SJSA1 (cell line): ENCODE measurements at regions not wholly inside any gene's neighbourhood (a gene's known extent, or its start where the extent isn't known, plus 50 kb on each side); places are given as distances from the start of the nearest gene placed in this dataset.

Experiments used
- DNase-seq, 2 experiments: peaks; one replicate each; pipeline ENCODE4 v3.0.0-alpha.2; 2015 to 2020; ENCODE audit warnings: low spot score in 2 of 2, low read depth in 1 of 2
- H3K27ac ChIP-seq: fragments of 250-450 bp; sonication (Bioruptor Pico); 2 replicates; pipeline ENCODE4 v1.5.1; 2020; ENCODE audit warnings: mild to moderate bottlenecking, moderate library complexity
- H3K27me3 ChIP-seq: fragments of 250-450 bp; sonication (Bioruptor Pico); replicated peaks from 2 replicates; pipeline ENCODE4 v1.5.1; 2020; ENCODE audit warnings: mild to moderate bottlenecking, moderate library complexity
- H3K36me3 ChIP-seq: fragments of 250-450 bp; sonication (Bioruptor Pico); 2 replicates; pipeline ENCODE4 v1.5.1; 2020; ENCODE audit warnings: mild to moderate bottlenecking
- H3K4me1 ChIP-seq: fragments of 250-450 bp; sonication (Bioruptor Pico); replicated peaks from 2 replicates; pipeline ENCODE4 v1.6.1; 2021; ENCODE audit warnings: mild to moderate bottlenecking
- H3K4me3 ChIP-seq: fragments of 250-450 bp; sonication (Bioruptor Pico); 2 replicates; pipeline ENCODE4 v1.5.1; 2020; ENCODE audit warnings: mild to moderate bottlenecking
- H3K9me3 ChIP-seq: fragments of 250-450 bp; sonication (Bioruptor Pico); replicated peaks from 2 replicates; pipeline ENCODE4 v1.5.1; 2020; ENCODE audit warnings: mild to moderate bottlenecking

DNA sequence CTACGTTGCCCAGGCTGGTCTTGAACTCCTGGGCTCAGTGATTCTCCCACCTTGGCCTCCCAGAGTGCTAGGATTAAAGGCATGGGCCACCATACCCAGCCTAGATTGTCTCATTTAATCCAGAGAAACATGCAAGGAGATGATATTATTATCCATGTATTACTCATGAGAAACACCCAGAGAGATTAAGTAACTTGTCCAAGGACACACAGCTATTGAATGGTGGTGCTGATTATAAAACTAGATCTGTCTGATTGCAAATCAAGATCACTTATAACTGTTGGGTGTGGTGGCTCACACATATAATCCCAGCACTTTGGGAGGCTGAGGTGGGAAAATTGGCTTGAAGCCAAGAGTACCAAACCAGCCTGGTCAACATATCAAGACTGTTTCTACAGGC, 94.4 kb upstream of the ZNF217 start:
- H3K4me3 ChIP-seq: no peak overlapping the region

DNA sequence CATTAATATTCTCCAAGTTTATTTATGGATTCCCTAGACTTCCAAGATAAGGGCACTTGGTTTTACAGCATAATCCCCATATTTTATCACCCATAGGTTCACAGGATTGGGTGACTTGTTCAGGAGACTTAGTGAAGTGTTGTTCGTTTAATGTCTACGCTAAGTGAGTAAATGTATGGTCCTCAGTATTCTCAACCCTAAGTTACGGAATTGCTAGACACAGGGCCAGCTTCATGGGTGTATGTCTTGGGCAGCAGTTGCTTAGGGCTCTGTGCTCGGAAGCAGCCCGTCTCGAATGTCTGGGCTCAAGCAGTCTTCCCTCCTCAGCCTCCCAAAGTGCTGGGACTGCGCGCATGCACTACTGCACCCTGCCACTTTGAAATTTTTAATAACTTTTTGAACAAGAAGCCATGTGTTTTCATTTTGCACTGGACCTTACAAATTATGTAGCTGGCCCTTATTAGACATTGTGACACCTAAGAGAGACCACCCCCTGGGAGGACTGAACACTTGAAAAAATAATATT, 91.5 kb upstream of the ZNF217 start:
- Histone ChIP-seq H3K27me3 (no peaks in the 10 kb centered on the region), H3K4me3 (no peak overlapping the region), H3K36me3 (no peaks in the 10 kb centered on the region), H3K4me1 (peaks cover 9% of the 10 kb centered on the region), H3K27ac (no peak overlapping the region), H3K9me3 (no peaks in the 10 kb centered on the region)
- no peak for DNase-seq

More for the DNA sequence above, 94.4 kb upstream of the ZNF217 start:
- Histone ChIP-seq H3K27ac (no peak overlapping the region), H3K4me1 (no peaks in the 10 kb centered on the region), H3K36me3 (no peaks in the 10 kb centered on the region), H3K27me3 (no peaks in the 10 kb centered on the region), H3K9me3 (no peaks in the 10 kb centered on the region)
- DNase-seq: no peak

DNA sequence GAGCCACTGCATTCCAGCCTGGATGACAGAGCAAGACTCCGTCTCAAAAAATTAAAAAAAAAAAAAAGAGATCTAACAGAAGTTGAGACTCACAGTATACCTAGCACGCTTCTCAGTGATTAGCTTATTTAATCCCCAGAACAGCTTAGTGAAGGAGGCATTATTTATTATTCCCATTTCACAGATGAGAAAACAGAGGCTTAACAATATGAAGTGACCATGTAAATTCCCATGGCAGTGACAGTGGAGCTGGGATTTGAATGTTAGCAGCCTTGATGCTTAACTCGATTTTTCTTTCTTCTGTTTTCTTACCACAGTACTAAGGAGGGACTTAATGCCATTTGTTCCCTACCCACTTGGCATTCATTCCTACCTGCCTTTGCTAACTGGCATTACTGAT, 89.9 kb upstream of the ZNF217 start:
- Histone ChIP-seq H3K9me3 (no peaks in the 10 kb centered on the region), H3K36me3 (no peaks in the 10 kb centered on the region), H3K4me1 (peaks cover 22% of the 10 kb centered on the region), H3K4me3 (no peak overlapping the region), H3K27ac (no peak overlapping the region), H3K27me3 (no peaks in the 10 kb centered on the region)
- DNase-seq: no peak

DNA sequence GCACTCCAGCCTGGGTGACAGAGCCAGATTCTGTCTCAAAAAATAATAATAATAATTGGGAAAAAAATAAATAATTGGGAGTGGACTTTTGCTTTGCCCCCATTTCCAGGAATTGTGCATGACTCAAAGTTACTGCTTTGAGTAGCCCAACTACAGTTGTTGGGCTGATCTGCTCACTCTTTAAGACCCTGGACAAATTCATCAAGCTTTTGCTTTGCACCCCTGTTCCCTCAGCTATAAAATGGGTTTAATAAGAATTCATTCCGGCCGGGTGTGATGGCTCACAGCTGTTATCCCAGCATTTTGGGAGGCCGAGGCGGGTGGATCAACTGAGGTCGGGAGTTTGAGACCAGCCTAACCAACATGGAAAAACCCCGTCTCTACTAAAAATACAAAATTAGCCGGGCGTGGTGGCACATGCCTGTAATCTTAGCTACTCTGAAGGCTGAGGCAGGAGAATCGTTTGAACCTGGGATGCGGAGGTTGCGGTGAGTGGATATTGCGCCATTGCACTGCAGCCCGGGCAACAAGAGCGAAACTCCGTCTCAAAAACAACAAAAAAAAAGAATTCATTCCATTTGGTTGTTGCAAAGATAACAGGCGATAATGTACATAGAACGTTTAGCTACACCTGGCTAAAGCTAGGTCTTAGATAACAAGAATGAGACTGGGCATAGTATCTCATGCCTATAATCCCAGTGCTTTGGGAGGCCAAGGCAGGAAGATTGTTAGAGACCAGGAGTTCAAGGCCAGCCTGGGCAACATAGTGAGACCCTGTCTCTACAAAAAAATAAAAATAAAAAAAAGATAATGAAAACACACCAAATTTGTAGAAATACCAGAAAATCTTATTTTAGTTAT, 87.9 kb upstream of the ZNF217 start:
- Histone ChIP-seq H3K36me3 (no peaks in the 10 kb centered on the region), H3K27ac (no peak overlapping the region), H3K4me1 (peaks cover 22% of the 10 kb centered on the region), H3K27me3 (no peaks in the 10 kb centered on the region), H3K4me3 (no peak overlapping the region), H3K9me3 (no peaks in the 10 kb centered on the region)
- DNase-seq: no peak

DNA sequence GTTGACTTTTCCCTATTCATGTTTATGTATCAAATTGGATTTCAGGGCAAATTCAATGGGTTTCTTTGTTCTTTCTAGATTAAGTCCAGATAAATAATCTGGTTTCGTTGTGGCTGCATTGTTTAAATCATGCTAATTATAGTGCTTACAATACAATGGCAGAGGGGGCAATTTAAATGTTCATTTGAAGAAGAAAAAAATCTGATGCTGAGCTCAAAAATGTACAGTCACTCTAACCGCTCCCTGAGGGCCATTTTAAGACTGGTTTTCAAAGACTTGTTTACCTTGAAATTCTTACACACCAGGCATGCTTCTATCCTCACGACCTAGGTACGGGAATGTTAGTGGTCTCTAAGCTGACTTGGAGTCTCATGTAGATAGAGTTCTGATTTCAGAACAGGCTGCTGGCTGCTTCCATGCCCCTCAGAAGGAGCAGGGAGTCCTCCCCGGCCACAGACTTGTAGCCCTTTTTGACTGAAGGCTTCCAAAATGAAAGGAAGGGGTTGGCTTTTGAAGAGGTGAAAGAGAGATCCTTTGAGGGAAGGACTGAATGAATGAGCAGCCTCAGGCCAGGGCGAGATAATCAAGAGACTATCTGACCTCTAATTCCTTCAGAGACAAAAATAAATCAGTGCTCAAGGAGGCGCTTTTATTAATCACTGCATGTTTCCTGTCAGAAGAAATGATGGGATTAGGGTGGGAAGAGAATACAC, 86.1 kb upstream of the ZNF217 start:
- H3K4me1 ChIP-seq: peaks cover 22% of the 10 kb centered on the region
- peak in 1 of 2 experiments; percentile 76 for DNase-seq
- H3K9me3 ChIP-seq: no peaks in the 10 kb centered on the region
- peak overlapping the region; percentile 84 for H3K27ac ChIP-seq
- no peaks in the 10 kb centered on the region for H3K36me3 ChIP-seq
- H3K27me3 ChIP-seq: no peaks in the 10 kb centered on the region
- H3K4me3 ChIP-seq: no peak overlapping the region

DNA sequence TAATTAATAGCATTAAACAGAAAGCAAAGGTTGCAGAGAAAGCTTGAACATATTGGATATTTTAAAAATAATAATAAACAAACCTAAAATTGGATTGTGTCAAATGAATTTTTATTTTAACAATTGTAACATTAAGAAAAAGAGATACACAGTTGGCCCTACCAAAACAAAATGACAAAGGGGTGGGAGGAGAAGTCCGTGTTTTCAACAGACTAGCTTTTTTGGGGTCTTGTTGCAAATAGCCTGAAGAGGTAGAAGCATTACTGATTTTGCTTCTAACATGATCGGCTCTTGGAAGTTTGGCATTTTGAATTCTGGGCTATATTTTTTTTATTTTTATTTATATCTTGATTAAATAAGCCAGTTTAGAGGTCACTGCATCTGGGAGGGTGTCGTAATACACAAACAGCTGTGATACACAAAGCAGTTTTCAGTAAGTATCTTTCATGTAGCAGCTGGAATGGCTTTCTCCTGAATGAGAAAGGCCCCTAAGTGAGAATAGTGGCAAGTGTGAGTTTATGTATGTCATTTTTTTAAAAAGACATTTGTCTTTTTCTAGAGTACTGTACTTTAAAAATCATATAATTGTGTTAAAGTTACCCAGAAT, 85.5 kb upstream of the ZNF217 start:
- Histone ChIP-seq H3K4me1 (peaks cover 22% of the 10 kb centered on the region), H3K27ac (peak overlapping the region; percentile 84)
- no peak for DNase-seq

DNA sequence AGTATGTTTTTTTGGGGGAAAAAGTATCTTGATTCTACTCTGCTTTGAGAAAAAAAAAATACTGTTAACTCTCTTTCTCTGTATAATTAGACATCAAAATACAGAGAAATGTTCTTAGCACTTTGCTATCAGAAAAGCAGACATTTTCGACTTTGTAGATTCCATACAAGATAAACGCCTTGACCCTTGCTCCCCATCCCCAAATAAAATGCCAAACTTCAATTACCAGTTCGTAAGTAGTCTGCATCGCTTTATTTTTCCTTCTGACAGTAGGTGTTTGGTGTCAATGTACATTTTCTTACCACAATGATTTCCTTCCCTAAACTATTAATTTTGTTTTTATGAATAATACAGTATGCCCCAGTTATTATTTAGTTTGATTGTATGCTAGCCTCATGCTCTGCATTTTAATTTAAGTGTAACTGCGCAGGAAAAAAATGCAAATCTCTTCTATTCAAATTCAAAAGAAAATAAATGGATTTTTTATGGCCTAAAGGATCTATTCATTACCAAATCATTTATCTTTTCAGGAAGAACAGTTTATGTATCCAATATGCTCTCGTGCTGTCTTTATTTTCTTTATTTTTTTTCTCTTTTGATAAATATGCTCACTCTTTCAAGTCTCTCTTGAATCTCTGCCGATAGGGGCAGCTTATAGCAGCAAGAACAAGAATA, 84.8 kb upstream of the ZNF217 start:
- peaks cover 22% of the 10 kb centered on the region for H3K4me1 ChIP-seq
- H3K27me3 ChIP-seq: no peaks in the 10 kb centered on the region
- H3K4me3 ChIP-seq: no peak overlapping the region
- no peaks in the 10 kb centered on the region for H3K9me3 ChIP-seq
- DNase-seq: no peak
- H3K27ac ChIP-seq: no peak overlapping the region
- no peaks in the 10 kb centered on the region for H3K36me3 ChIP-seq

More for the DNA sequence above, 85.5 kb upstream of the ZNF217 start:
- H3K36me3 ChIP-seq: no peaks in the 10 kb centered on the region
- H3K27me3 ChIP-seq: no peaks in the 10 kb centered on the region
- no peak overlapping the region for H3K4me3 ChIP-seq
- no peaks in the 10 kb centered on the region for H3K9me3 ChIP-seq

DNA sequence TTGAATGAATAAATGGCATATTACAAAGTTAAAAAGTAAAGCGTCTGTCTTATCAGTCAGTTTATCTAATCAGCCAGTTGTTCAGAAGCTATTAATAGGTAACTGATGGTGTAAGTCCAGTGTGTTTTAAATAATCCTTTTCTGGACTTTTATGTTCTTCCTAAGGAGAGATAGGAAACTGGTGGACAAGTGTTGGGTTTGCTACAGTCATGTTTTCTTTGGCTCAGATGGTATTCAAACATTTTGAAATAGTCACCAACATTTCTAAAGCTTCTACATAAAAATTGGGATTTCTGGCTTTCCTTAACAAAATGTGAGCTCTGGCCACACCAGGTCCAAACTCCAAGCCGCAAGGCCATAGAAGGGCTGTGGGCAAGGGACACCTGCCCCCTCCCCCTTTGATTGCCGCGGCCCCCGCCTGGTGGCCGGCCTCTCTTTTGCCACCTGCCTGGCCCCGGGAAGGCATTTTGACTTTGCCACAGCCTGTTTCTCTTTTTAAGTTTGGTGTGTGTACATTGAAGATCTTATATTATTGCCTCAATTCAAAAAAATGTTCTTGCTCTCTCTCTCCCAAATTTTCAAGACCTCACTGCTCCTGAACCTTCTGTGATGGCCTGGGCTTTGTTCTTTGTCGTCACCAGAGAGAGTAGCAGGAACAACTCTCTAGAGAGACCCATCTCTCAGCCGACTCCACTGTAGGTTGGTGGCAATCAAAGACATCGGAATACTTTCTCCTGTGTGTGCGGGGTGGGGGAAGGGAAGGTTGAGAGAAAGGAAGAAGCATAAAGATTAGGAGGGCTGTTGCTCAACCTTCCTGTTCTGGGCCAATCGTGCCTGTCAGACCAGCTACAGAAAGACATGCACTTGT, 84.0 kb upstream of the ZNF217 start:
- Histone ChIP-seq H3K4me1 (peaks cover 22% of the 10 kb centered on the region), H3K27me3 (no peaks in the 10 kb centered on the region), H3K36me3 (no peaks in the 10 kb centered on the region), H3K27ac (no peak overlapping the region), H3K9me3 (no peaks in the 10 kb centered on the region), H3K4me3 (no peak overlapping the region)
- DNase-seq: no peak

DNA sequence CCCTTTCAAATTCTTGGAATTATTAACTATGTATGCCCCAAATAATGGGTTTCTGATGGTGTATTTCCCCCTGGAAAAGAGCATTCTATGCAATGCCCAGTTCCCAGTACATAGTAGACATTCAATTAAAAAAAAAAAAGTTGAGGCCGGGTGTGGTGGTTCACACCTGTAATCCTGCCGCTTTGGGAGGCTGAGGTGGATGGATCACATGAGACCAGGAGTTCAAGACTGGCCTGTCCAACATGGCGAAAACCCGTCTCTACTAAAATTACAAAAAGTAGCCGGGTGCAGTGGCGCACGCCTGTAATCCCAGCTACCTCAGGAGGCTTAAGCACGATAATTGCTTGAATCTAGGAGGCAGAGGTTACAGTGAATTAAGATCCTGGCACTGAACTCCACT, 83.3 kb upstream of the ZNF217 start:
- no peak for DNase-seq
- Histone ChIP-seq H3K36me3 (no peaks in the 10 kb centered on the region), H3K4me1 (peaks cover 22% of the 10 kb centered on the region), H3K4me3 (no peak overlapping the region), H3K27me3 (no peaks in the 10 kb centered on the region), H3K9me3 (no peaks in the 10 kb centered on the region), H3K27ac (no peak overlapping the region)

DNA sequence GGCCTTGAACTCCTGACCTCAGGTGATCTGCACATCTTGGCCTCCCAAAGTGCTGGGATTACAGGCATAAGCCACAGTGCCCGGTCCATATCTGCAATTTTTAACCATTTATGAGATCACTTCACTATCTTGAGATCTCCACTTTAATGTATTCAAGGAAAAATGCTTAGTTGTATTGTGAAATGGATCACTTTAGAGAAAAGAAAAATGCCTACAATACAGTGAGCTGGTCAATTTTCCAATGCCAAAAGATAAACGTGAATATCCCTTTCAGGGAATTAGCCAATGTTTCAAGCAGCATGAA, 82.8 kb upstream of the ZNF217 start:
- H3K4me1 ChIP-seq: peaks cover 22% of the 10 kb centered on the region
- H3K9me3 ChIP-seq: no peaks in the 10 kb centered on the region
- H3K27ac ChIP-seq: no peak overlapping the region
- DNase-seq: no peak
- H3K4me3 ChIP-seq: no peak overlapping the region
- no peaks in the 10 kb centered on the region for H3K36me3 ChIP-seq
- no peaks in the 10 kb centered on the region for H3K27me3 ChIP-seq

DNA sequence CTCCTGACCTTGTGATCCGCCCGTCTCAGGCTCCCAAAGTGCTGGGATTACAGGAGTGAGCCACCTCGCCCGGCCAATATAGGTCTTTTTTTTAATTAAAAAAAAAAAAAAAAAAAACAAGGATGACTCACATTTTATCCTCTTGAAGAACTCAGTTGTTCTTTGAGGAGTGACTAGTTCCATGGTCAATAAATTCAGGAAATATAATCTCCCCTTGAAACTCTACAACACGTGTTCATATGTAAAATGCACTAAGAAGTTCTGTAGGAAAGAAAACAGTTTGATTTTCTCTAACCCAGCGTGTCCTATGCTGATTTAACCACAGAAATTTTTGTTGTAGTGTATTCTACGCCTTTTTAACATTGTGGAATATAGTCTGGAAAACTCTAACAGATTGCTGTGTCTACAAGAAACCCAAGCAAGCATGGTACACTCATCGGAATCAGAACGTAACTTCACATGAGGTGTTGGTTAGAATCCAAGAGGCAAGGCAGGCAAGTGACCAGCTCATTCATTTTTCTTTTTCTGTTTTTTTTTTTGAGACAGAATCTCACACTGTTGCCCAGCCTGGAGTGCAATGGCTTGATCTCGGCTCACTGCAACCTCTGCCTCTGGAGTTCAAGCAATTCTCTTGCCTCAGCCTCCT, 79.0 kb upstream of the ZNF217 start:
- no peaks in the 10 kb centered on the region for H3K27me3 ChIP-seq
- H3K4me3 ChIP-seq: no peak overlapping the region
- no peak overlapping the region for H3K27ac ChIP-seq
- no peak for DNase-seq
- no peaks in the 10 kb centered on the region for H3K4me1 ChIP-seq
- H3K9me3 ChIP-seq: no peaks in the 10 kb centered on the region
- no peaks in the 10 kb centered on the region for H3K36me3 ChIP-seq

DNA sequence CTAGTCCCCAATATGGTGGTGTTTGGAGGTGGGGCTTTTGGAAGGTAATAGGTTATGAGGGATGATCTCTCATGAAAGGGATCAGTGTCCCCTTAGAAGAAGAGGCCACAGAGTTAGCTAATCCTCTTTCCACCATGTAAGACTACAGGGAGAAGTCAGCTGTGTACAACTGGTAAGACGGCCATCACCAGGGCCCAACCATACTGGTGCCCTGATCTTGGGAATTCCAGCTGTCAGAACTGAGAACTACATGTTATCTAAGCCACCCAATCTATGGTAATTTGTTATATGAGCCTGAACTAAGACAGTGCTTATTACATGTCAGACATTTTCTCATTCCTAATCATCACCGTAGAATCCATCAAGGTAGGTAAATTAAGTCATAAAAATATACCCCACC, 77.7 kb upstream of the ZNF217 start:
- no peak overlapping the region for H3K4me3 ChIP-seq
- no peaks in the 10 kb centered on the region for H3K36me3 ChIP-seq
- no peaks in the 10 kb centered on the region for H3K27me3 ChIP-seq
- no peaks in the 10 kb centered on the region for H3K4me1 ChIP-seq
- H3K9me3 ChIP-seq: no peaks in the 10 kb centered on the region
- no peak for DNase-seq
- no peak overlapping the region for H3K27ac ChIP-seq
